Globus pallidus (tissue), 1 donor: ENCODE measurements at regions not wholly inside any gene's neighbourhood (a gene's known extent, or its start where the extent isn't known, plus 50 kb on each side); places are given as distances from the start of the nearest gene placed in this dataset.
"Not testable (repeated sequence)": the region's sequence is repeated elsewhere in the genome, so short reads cannot be mapped to it uniquely, and the experiment has no call there.

Source experiments
- DNase-seq: peaks from one replicate; pipeline ENCODE4 v3.0.0-alpha.2; 2015; ENCODE audit warnings: low spot score

DNA sequence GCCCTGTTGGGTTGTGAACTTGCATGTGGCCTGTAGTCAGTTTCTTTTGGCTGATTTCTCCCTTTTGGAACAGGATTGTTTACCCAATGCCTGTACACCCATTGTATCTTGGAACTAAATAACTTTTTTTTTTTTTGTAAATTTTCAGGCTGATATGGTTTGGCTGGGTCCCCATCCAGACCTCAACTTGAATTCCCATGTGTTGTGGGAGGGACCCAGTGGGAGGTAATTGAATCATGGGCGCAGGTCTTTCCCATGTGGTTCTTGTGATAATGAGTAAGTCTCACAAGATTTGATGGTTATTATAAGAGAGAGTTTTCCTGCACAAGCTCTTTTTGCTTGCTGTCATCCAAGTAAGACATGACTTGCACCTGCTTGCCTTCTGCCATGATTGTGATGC is 253.8 kb upstream of the GBE1 start:
- no peak for DNase-seq

DNA sequence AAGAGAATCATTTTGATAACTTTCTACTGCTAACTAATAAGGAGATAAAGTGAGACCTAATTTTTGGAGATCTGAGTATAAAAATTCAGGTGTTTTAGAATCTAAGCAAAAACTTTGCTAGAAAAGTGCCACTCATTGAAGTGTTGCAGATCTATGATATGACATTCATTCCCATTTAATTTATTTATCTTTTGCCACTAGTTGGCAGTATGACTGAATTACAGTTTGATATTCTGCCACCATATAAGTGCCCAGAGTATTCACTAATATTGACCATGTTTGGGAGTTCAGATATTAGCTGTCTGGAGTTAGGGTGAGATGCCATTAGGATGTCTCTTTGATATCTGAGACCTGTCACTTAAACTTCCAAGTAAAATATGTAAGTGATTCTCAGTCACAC is 251.3 kb upstream of the GBE1 start:
- no peak for DNase-seq

DNA sequence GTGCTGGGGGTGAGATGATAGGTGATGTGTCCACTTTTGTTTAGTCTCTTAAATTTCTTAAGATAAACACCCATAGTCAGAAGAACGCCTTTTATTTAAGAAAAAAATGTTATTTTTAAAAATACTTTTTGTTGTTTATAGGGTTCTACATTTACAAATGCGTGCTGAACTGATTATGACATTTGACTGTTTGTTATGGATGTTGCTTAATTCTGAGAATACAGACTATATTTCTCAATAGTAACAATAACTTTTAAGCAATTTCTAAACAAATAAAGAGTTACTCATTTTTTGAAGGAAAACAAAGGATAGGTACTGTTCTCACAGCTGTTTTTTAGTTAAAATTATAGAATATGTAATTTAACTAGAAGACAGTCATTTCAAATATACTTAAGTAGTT is 249.9 kb upstream of the GBE1 start:
- no peak for DNase-seq

DNA sequence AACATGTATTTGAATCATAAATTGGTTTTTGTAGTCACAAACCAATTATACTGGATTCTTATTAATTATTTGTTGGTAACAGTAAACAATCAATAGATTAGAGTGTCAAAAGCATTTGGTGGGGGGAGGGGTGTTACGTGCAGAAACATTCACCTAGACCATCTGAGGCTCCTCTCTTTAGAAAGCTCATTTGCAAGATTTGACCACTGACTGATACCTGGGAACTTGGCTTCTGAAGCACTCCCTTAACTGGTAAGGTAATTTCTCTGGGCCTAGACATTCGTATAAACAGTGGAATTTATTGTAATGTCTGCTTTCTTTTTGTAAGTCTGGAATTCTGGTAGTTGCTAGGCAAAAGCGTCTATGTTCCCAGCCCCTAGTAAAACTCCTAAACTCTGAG is 243.8 kb upstream of the GBE1 start:
- DNase-seq: no peak

DNA sequence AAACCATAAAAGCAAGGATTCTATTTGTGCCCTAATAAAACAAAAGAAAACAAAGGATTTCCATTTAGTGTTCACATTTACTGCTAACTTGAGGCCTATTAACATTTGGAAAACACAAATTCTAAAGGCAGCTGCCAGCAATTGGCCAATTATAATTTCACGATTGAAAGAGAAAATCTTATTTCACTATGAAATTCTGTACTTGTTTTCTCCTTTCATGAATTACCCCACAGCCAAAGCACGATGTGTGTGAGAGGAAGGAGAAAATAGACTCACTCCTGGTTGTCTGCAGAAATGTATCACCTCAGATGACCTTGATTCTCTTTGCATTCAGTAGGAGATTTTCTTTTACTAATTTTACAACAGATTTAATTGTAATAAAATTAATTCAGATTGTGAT is 242.8 kb upstream of the GBE1 start:
- no peak for DNase-seq

DNA sequence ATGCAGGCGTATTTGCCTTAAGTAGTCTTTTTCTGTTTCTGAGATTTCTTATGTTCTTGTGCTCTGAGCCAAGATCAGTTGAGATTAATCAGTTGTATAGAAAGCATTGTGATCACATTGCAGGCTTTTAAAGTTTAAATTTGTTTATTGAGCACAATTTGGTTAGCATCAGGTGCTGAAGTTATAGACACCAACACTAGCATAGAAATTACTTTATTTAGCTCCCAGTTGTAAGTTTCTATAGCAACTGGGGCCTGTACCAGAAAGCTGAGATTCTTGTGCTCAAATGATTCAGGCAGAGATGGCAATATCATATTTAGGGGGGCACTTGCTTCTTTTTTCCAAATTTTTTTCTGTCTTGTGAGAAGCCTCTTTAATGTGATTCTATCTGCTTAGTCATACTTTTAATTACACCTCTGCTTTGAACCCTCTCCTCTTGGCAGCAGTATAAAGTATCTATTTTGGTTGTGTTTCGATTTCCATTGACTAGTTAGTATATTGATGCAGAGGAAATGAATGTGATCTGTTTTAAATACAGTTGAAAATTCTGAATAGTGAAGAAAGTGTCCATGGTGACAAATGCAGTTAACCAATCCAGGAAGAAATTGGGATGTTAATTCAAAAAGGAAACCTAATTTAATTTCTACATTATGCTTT is 241.7 kb upstream of the GBE1 start:
- no peak for DNase-seq

DNA sequence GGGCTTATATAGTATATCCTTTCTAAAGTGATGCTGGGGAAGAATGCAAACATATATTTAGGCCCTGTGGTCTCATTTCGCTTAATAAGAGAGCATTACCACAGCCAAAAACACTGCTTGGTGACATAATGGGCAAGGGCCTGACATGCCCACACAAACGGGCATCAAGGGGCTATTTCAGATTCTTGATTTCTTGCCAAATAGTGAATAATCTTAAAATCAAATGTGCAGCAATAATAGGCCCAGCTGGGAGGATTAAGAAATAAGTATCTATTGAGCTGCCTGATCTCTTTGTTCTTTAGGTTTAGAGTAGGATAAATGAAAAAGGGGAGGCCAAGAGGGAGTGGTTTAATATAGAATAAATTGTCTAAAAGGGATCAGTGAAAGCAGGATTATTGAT is 241.0 kb upstream of the GBE1 start:
- no peak for DNase-seq

GRCh38 chr3:82001276-82001923 is 240.0 kb upstream of the GBE1 start:
- no peak for DNase-seq

- DNase-seq: no peak
These were observed 239.3 kb upstream of the GBE1 start for GRCh38 chr3:82000773-82001172.

DNA sequence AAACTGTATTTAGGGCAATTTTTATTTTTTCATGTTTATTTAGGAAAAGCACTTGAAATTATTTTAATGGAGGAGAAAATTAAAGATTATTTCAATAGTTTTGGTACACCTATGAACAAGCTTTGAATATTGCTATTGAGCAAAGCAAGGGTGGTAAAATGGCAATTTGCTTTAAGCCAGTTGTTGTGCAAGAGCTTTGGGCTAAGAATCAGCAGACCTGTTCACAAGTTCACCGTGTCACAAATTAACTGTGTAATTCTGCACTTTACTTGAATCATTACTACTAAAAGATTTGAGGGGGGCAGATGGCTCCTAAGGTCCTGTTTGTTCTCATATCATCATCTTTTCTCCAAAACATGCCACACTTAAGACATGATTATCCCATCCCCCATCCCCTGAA is 238.9 kb upstream of the GBE1 start:
- no peak for DNase-seq

DNA sequence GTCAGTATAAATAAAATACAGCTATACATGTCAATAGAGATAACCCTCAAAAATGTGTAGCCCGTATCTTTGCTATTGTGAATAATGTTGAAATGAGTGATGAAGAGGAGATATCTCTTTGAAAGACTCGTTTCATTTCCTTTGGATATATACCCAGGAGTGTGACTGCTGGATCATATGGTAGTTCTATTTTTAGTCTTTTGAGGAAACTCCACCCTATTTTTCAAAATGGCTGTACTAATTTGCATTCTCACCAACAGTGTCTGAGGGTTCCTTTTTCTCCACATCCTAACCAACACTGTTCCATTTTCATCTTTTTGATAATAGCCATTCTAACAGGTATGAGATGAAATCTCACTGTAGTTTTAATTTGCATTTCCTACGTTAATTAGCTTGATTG is 237.5 kb upstream of the GBE1 start:
- DNase-seq: no peak

GRCh38 chr3:81998139-81998755 is 236.8 kb upstream of the GBE1 start:
- no peak for DNase-seq

DNA sequence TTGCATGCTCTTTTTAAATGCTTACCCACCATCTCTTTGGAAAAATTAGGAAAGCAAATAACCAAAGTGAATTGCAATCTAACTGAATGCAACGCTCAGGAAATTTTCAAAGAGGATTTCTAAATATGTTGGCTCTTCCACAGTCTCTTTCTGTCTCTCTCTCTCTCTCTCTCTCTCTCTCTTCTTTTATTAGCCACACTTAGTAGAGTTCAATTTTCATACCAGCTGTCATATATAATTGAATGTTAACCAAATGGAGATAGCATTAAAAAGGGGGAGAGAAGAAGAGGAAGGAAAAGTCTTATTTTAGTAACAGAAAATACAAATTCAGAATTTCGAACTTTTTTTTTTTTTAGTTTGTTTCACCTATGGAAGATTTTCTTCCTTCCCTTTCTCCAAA is 235.9 kb upstream of the GBE1 start:
- no peak for DNase-seq

DNA sequence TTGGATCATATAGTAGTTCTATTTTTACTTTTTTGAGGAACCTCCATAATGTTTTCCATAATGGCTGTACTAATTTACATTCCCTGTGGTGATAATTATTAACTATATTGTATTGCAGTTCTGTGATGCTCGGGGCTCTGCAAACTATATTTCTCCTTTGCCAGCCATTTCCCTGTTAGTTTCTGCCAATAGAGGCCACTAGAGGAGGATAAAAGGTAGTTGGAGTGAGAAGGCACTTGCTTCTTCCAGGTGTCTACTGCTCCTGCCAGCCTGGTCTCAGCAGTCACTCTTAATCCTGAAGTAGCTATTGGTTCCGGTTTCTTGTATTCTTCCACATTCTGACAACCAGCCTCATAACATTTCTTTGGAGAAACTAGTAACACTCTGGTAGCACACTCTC is 233.9 kb upstream of the GBE1 start:
- no peak for DNase-seq

DNA sequence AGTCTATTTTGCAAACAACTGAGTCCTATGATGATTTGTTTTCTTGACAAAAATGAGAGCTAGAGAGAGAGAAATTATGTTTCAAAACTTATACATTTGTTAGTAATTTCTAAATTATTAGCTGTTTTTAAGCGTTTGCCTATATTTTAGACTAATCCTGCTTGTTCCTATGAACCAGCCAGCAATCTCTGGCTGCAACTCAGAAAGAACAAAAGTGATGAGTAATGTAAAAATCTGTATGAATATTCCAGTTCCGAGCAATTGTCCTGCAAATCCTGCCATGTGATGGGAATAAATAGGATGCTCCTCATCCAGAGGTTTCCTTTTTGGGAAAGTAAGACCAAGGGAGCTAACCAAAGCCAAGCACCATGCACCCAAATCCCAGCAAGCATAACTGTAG is 228.3 kb upstream of the GBE1 start:
- DNase-seq: no peak

GRCh38 chr3:81989274-81989673 is 227.8 kb upstream of the GBE1 start:
- no peak for DNase-seq

DNA sequence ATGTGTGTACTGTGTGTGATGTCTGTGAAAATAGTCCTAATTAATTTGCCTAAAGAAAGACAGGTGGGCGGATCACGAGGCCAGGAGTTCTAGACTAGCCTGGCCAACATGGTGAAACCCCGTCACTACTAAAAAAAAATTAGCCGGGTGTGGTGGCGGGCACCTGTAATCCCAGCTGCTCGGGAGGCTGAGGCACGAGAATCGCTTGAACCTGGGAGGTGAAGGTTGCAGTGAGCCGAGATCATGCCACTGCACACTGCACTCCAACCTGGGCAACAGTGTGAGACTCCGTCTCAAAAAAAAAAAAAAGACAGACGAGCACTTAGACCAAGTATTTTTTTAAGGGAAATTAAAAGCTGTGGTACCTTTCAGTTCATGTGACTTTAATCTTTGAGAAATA is 226.0 kb upstream of the GBE1 start:
- DNase-seq: not testable (repeated sequence)

- no peak for DNase-seq
These were observed 224.7 kb upstream of the GBE1 start for GRCh38 chr3:81985996-81986723.

DNA sequence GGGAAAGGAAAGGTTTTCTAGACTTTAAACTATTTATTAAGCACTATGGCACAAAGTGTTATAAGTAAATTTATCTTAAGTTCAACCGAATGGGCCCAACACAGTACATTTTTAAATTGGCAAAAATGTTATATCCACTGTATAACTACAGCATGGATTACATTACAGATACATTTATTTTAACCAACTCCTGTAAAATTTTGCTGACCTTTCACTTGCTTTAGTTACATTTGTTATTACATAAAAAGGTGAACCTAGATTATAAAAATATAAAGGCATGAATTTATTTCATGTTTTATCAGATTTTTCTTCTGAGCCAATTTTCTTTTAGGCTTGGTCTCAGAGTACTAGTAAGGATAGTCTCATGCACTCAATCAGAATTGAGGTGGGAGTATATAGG is 221.9 kb upstream of the GBE1 start:
- DNase-seq: no peak

DNA sequence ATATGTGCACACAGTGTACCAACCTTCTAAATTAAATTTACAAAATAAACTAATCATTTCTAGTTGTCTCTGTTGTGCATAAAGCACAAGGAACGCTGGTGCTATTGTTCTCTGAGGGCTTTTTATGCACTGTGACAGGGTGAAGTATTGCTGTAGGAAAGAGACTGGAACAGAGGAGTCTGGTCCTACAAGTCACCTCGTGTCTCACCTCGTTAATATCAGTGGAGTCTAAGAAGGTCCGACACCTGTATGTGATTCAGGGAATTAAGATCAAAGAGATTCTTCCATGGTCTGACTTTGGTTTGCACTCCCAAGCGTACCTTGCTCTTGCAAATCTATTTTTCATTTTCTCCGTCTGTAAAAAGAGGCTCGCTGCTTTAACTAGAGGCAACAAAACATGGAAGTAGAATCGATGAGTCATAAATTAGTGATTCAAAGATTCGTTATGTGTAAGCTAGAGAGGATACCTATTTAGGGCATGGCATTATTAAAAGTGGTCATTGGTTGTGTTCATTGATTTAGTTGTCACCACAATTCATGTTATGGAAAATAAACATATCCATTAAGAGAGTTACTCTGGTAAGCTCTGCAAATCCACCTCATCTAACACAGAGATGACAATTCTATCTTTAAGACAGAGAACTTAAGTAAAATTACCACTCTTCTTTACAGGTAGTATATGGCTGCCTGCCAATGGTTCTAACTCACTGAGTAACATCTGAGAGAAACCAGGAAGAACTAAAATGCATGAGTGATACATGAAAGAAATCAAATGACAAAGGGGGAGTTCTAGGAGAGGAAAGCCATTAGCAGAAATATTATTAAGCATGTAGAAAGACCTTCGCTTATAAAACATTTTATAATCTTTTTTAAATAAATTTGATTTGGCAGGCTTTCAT is 219.4 kb upstream of the GBE1 start:
- DNase-seq: no peak

GRCh38 chr3:81974751-81975150 is 213.3 kb upstream of the GBE1 start:
- DNase-seq: no peak

DNA sequence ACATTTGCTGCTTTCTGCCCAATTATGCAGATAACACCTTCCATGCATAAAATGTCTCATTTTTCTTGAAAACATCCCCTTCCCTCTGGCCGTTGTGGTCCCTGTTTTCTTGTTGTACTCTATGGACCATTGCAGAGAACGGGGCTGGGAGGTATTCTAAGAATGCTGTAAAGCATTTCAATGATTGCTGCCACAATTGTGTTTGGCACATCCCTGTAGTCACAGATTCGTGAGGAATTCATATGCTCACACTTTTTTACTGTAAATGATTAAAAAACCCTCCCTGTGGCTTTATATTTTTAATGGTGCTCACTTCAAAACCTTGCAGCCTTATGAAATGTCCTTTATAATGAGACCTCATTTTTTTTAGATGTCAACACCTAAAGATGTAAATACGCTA is 207.2 kb upstream of the GBE1 start:
- no peak for DNase-seq
